ENCODE measurements at regions not wholly inside any gene's neighbourhood (a gene's known extent, or its start where the extent isn't known, plus 50 kb on each side); places are given as distances from the start of the nearest gene placed in this dataset.
A peak's percentile ranks its signal among the peaks of the same experiment; 100 is the strongest.

GRCh38 chr6:103895136-103895535, 964.6 kb downstream of the HACE1 start:
- Mint-ChIP-seq H3K4me1 (no peaks in the 10 kb centered on the region), H3K27me3 (ENCODE audit: low read depth, poor library complexity) (peaks cover 5% of the 10 kb centered on the region), H3K4me3 (no peak overlapping the region), H3K36me3 (ENCODE audit: low read depth) (no peaks in the 10 kb centered on the region), H3K27ac (no peak overlapping the region), H3K9me3 (no peaks in the 10 kb centered on the region)
- TF ChIP-seq CTCF (IDR thresholded peaks at IDR 0.05) = no peak
- DNase-seq = no peak

GRCh38 chr6:103893141-103893581, 966.6 kb downstream of the HACE1 start:
- no peak overlapping the region for H3K27ac Mint-ChIP-seq
- no peaks in the 10 kb centered on the region for H3K27me3 Mint-ChIP-seq (ENCODE audit: low read depth, poor library complexity)
- no peaks in the 10 kb centered on the region for H3K9me3 Mint-ChIP-seq

GRCh38 chr6:103886951-103887350, 972.8 kb downstream of the HACE1 start:
- Mint-ChIP-seq H3K36me3 (ENCODE audit: low read depth) (no peaks in the 10 kb centered on the region), H3K27ac (no peak overlapping the region), H3K4me3 (no peak overlapping the region), H3K27me3 (ENCODE audit: low read depth, poor library complexity) (peaks cover 7% of the 10 kb centered on the region), H3K9me3 (no peaks in the 10 kb centered on the region), H3K4me1 (no peaks in the 10 kb centered on the region)
- no peak for DNase-seq
- no peak for TF ChIP-seq CTCF (IDR thresholded peaks at IDR 0.05)

More at GRCh38 chr6:103893141-103893581, 966.6 kb downstream of the HACE1 start:
- no peak for TF ChIP-seq CTCF (IDR thresholded peaks at IDR 0.05)
- H3K36me3 Mint-ChIP-seq (ENCODE audit: low read depth) = no peaks in the 10 kb centered on the region
- H3K4me1 Mint-ChIP-seq = no peaks in the 10 kb centered on the region
- no peak overlapping the region for H3K4me3 Mint-ChIP-seq
- DNase-seq = no peak

- peaks cover 7% of the 10 kb centered on the region for H3K27me3 Mint-ChIP-seq (ENCODE audit: low read depth, poor library complexity)
- no peak for DNase-seq
- no peak overlapping the region for H3K4me3 Mint-ChIP-seq
- peaks cover 5% of the 10 kb centered on the region for H3K9me3 Mint-ChIP-seq
- H3K27ac Mint-ChIP-seq = no peak overlapping the region
- no peaks in the 10 kb centered on the region for H3K36me3 Mint-ChIP-seq (ENCODE audit: low read depth)
- TF ChIP-seq CTCF (IDR thresholded peaks at IDR 0.05) = no peak
- H3K4me1 Mint-ChIP-seq = no peaks in the 10 kb centered on the region
Measured at GRCh38 chr6:103885446-103885845, 974.3 kb downstream of the HACE1 start.

- no peak for TF ChIP-seq CTCF (IDR thresholded peaks at IDR 0.05)
- no peak overlapping the region for H3K27ac Mint-ChIP-seq
- H3K27me3 Mint-ChIP-seq (ENCODE audit: low read depth, poor library complexity) = peaks cover 10% of the 10 kb centered on the region
- peaks cover 16% of the 10 kb centered on the region for H3K9me3 Mint-ChIP-seq
- H3K36me3 Mint-ChIP-seq (ENCODE audit: low read depth) = no peaks in the 10 kb centered on the region
- DNase-seq = no peak
- peaks cover 12% of the 10 kb centered on the region for H3K4me1 Mint-ChIP-seq
- H3K4me3 Mint-ChIP-seq = no peak overlapping the region
Measured at GRCh38 chr6:103879800-103880199, 979.9 kb downstream of the HACE1 start.

GRCh38 chr6:103875221-103875620, 984.5 kb downstream of the HACE1 start:
- no peak for DNase-seq
- no peak overlapping the region for H3K4me3 Mint-ChIP-seq
- peak overlapping the region; percentile 72 for H3K27ac Mint-ChIP-seq
- peaks cover 7% of the 10 kb centered on the region for H3K27me3 Mint-ChIP-seq (ENCODE audit: low read depth, poor library complexity)
- no peaks in the 10 kb centered on the region for H3K36me3 Mint-ChIP-seq (ENCODE audit: low read depth)
- TF ChIP-seq CTCF (IDR thresholded peaks at IDR 0.05) = no peak
- peaks cover 9% of the 10 kb centered on the region for H3K9me3 Mint-ChIP-seq
- peaks cover 12% of the 10 kb centered on the region for H3K4me1 Mint-ChIP-seq

All from nephron progenitor cell (in vitro differentiated cells).